Panc1 (cell line): ENCODE measurements at regions not wholly inside any gene's neighbourhood (a gene's known extent, or its start where the extent isn't known, plus 50 kb on each side); places are given as distances from the start of the nearest gene placed in this dataset.

Experiments used
- CTCF ChIP-seq: fragments of 450-650 bp; IDR thresholded peaks from 2 replicates; pipeline ENCODE4 v1.5.1; 2017; ENCODE audit warnings: mild to moderate bottlenecking
- POLR2AphosphoS5 ChIP-seq: IDR thresholded peaks from 2 replicates; pipeline ENCODE4 v1.6.1; 2012; ENCODE audit warnings: mild to moderate bottlenecking, low read depth, low read length, moderate library complexity
- REST ChIP-seq, 2 experiments: IDR thresholded peaks; 2 replicates each; pipeline ENCODE4 v1.6.1; 2011 to 2012; ENCODE audit warnings: low read depth in 2 of 2, control low read depth in 1 of 2, low read length in 1 of 2, mild to moderate bottlenecking in 1 of 2, moderate library complexity in 1 of 2; ENCODE audit not compliant: insufficient read depth in 1 of 2
- SIN3A ChIP-seq: IDR thresholded peaks from 2 replicates; pipeline ENCODE4 v1.6.1; 2012; ENCODE audit warnings: low read depth, mild to moderate bottlenecking, low read length, moderate library complexity, borderline replicate concordance; ENCODE audit not compliant: insufficient read depth
- TCF7L2 ChIP-seq: IDR thresholded peaks from 2 replicates; pipeline ENCODE4 v1.6.1; 2011; ENCODE audit warnings: mild to moderate bottlenecking, low read depth, low read length, inconsistent platforms

DNA sequence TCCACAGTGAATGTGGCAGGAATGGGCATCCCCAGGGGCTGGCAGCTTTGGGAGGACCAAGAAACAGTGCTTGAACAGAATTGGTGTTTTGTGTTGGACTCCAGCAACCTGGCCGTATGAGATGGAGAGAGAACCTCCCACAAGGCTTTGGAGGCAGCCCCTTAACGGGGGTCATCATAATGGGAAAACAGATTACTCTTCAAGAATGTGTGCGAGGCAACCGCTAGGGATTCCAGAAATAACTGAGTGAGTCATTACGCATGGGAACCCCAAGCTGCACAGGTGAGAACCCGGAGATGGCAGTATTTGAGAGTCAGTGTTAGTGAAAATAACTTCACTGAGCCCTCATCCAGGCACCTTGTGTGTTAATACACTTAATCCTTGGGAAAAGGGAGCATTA lies 567.8 kb upstream of the TBX3 start:
- TF ChIP-seq CTCF: no peak
- no peak for TF ChIP-seq REST (IDR thresholded peaks at IDR 0.05; ENCODE audit: insufficient read depth in 1 of 2, low read depth in 2 of 2, low read length in 1 of 2)
- TF ChIP-seq POLR2AphosphoS5: no peak
- no peak for TF ChIP-seq TCF7L2
- TF ChIP-seq SIN3A: no peak
